ENCODE measurements at regions not wholly inside any gene's neighbourhood (a gene's known extent, or its start where the extent isn't known, plus 50 kb on each side); places are given as distances from the start of the nearest gene placed in this dataset.

- Histone ChIP-seq H3K36me3 (replicated peaks in 1 of 2; ENCODE audit: control insufficient read depth in 1 of 2, insufficient read depth in 2 of 2, low read length in 2 of 2) (no peaks in the 10 kb centered on the region), H3K9me3 (ENCODE audit: low read length) (no peaks in the 10 kb centered on the region), H2AFZ (ENCODE audit: low read length) (no peak overlapping the region), H4K20me1 (ENCODE audit: insufficient read depth, low read length) (no peaks in the 10 kb centered on the region), H3K4me3 (replicated peaks in 1 of 3; ENCODE audit: insufficient read depth in 1 of 3, low read depth in 2 of 3, low read length in 3 of 3) (no peak overlapping the region), H3K4me1 (ENCODE audit: insufficient read depth, low read length) (peaks cover 16% of the 10 kb centered on the region), H3K27me3 (ENCODE audit: control insufficient read depth in 1 of 2, insufficient read depth in 2 of 2, low read length in 2 of 2) (no peaks in the 10 kb centered on the region), H3K4me2 (ENCODE audit: low read depth, low read length) (no peak overlapping the region), H3K79me2 (ENCODE audit: insufficient read depth, low read length) (no peaks in the 10 kb centered on the region), H3K27ac (ENCODE audit: extremely low read length, insufficient read depth, low read length) (no peak overlapping the region), H3K9ac (ENCODE audit: insufficient read depth, low read depth, low read length) (no peak overlapping the region)
- DNase-seq (ENCODE audit: low spot score) (no peak), ATAC-seq (no peak), FAIRE-seq (no peak)
- 56% methylated on average over 7 of the region's 7 CpGs for WGBS (ENCODE audit: low lambda C conversion rate)
- intact Hi-C loops (cut with micrococcal nuclease; ENCODE audit: unreplicated experiment) (no loop called here), in situ Hi-C loops (cut with HindIII; ENCODE audit: extremely low pct_ligation_motif_present, low pct_unique_long_range_greater_than_20kb) (no loop called here)
- ChIA-PET CTCF (ENCODE audit: low intra/inter-chr PET ratio, low total read pairs) (no interaction called here), POLR2A (no interaction called here)
- no TSS peak for BruUV-seq (replicated peaks)
- TF ChIP-seq NR2C2 (CRISPR knock-in tag; IDR thresholded peaks at IDR 0.05; ENCODE audit: borderline replicate concordance) (no peak), ZFP82 (CRISPR knock-in tag; IDR thresholded peaks at IDR 0.05; ENCODE audit: borderline replicate concordance) (no peak), ZFX (CRISPR knock-in tag; IDR thresholded peaks at IDR 0.05; ENCODE audit: low read depth) (no peak), ZBTB40 (IDR thresholded peaks at IDR 0.05) (no peak), ZBTB40 (CRISPR knock-in tag; IDR thresholded peaks at IDR 0.05) (no peak), FOSL2 (CRISPR knock-in tag; IDR thresholded peaks at IDR 0.05) (no peak), NRL (CRISPR knock-in tag; IDR thresholded peaks at IDR 0.05; ENCODE audit: borderline replicate concordance) (no peak), HMG20B (CRISPR knock-in tag; conservative IDR thresholded peaks at IDR 0.05) (no peak), REXO4 (CRISPR knock-in tag; IDR thresholded peaks at IDR 0.05; ENCODE audit: borderline replicate concordance) (no peak), SIX4 (CRISPR knock-in tag; IDR thresholded peaks at IDR 0.05) (no peak), PRDM10 (CRISPR knock-in tag; IDR thresholded peaks at IDR 0.05; ENCODE audit: low read depth) (no peak), POLR2AphosphoS5 (IDR thresholded peaks at IDR 0.05; ENCODE audit: low read depth, low read length) (no peak), ZNF652 (CRISPR knock-in tag; IDR thresholded peaks at IDR 0.05; ENCODE audit: borderline replicate concordance, low read depth) (no peak)
Observed at GRCh38 chrX:113512700-113513395, 672.2 kb upstream of the AMOT start.
